Stimulated activated naive B cell treated with anti-CD40 and anti-IgM and Interleukin-4, amounts not matched to agents 10 μg/mL and 1 μg/mL and 100 μg/mL, for 72 hours (primary cell): ENCODE measurements at regions not wholly inside any gene's neighbourhood (a gene's known extent, or its start where the extent isn't known, plus 50 kb on each side); places are given as distances from the start of the nearest gene placed in this dataset.

Experiments used
- ATAC-seq, 2 donors: fragments of 150-1000 bp; cut with Tn5 transposase; replicated peaks; 2 replicates each; pipeline ENCODE4 v1.10.0; 2021; ENCODE audit warnings: moderate library complexity in 1 of 2
- DNase-seq: peaks from one replicate; pipeline ENCODE4 v3.0.0; 2021
- H3K27ac Mint-ChIP-seq: one replicate; pipeline ENCODE4 v1.8.0; 2022; ENCODE audit warnings: mild to moderate bottlenecking, mixed read lengths
- H3K27me3 Mint-ChIP-seq, 2 donors: one replicate each; pipeline ENCODE4 v1.8.0; 2022; ENCODE audit warnings: mixed read lengths in 2 of 2
- H3K36me3 Mint-ChIP-seq, 2 donors: one replicate each; pipeline ENCODE4 v1.8.0; 2022; ENCODE audit warnings: mixed read lengths in 2 of 2, mild to moderate bottlenecking in 1 of 2
- H3K4me1 Mint-ChIP-seq, 2 donors: one replicate each; pipeline ENCODE4 v1.8.0; 2022; ENCODE audit warnings: mixed read lengths in 2 of 2, mild to moderate bottlenecking in 1 of 2
- H3K4me3 Mint-ChIP-seq, 2 donors: one replicate each; pipeline ENCODE4 v1.8.0; 2022; ENCODE audit warnings: mild to moderate bottlenecking in 2 of 2, mixed read lengths in 2 of 2, moderate library complexity in 1 of 2
- H3K9me3 Mint-ChIP-seq, 2 donors: one replicate each; pipeline ENCODE4 v1.8.0; 2022; ENCODE audit warnings: mixed read lengths in 2 of 2, mild to moderate bottlenecking in 1 of 2

DNA sequence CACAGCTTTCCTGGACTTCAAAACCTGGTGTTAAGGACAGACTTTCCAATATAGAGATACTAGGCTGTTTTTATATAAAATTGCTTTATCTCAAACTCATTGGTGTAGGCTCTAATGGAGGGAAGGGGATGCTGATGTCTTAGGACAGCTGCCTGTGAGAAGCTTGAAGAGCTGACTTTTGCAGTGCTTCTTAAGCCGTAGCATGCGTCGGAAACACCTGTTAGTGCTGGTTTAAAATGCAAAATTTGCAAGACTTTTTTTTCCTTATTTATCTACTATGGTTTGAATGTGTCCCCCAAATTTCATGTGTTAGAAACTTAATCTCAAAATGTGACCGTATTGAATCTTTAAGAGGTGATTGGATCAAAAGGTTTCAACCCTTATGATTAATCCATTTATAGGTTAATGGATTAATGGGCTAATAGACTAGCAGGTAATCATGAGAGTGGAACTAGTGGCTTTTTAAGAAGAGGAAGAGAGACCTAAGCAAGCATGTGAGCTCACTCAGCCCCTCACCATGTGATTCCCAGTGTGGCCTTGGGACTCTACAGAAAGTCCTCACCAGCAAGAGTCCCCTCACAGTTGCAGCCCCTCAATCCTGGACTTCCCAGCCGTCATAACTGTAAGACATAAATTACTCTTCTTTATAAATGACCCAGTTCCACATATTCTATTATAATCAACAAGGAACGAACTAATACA lies 60.9 kb upstream of the FUT8 start:
- Mint-ChIP-seq H3K27ac (peak overlapping the region; percentile 60), H3K4me3 (no peak overlapping the region), H3K36me3 (no peaks in the 10 kb centered on the region), H3K27me3 (no peaks in the 10 kb centered on the region), H3K9me3 (peaks cover 0 to 2% of the 10 kb centered on the region in 2 donors), H3K4me1 (peaks cover 25 to 63% of the 10 kb centered on the region in 2 donors)
- DNase-seq (peak; percentile 30), ATAC-seq (peak; percentile 62 to 72)

DNA sequence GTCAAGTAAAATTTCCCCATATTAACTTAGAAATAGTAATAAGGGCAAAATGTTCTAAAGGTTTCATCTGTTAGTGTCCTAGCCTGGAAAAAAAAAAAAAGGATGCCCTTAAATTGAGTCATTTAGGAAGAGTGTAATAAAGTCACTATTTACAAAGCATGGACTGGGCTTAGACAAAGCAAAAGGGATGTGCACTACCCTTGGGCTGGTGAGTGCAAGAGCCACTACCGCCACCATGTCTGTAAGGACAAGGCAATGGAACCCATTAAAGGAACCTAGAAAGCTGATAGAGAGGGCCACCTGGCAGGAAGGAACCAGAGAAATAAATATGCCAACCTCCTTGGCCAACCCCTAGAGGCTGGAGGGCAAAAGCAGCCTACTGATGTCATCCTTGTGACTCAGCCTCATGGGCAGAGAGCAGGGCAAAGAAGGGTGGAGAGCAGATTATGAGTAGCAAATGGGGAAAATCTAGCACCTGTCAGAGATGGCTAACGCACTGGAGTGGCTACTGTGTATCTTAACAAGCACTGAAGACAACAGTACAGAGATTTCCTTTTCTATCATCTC lies 59.5 kb upstream of the FUT8 start:
- H3K4me3 Mint-ChIP-seq, result no peak overlapping the region
- peaks cover 19 to 58% of the 10 kb centered on the region in 2 donors for H3K4me1 Mint-ChIP-seq
- no peaks in the 10 kb centered on the region for H3K36me3 Mint-ChIP-seq
- H3K27me3 Mint-ChIP-seq, result no peaks in the 10 kb centered on the region
- peak; percentile 68 to 78 for ATAC-seq
- H3K27ac Mint-ChIP-seq, result peak overlapping the region; percentile 91
- H3K9me3 Mint-ChIP-seq, result peaks cover 0 to 2% of the 10 kb centered on the region in 2 donors
- DNase-seq, result peak; percentile 32

DNA sequence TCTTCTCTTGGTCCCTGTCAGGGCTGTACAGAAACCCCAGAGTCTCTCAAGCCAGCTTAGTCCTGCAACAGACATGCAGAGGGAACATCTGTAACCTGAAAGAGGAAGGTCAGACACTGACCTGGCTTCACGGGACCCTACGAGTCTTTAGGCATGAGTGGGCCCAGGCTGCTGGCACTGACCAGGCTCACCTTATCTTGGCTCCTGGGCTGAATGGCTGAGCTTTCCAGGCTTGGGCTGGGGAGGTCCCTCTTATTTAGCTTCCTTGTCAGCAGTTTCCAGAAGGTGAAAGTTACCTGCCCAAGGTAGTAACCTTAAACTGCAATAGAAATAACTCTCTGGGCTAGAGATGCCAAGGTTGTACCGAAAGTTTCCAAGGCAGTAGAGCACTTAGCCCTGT lies 58.4 kb upstream of the FUT8 start:
- no peaks in the 10 kb centered on the region for H3K27me3 Mint-ChIP-seq
- no peak overlapping the region for H3K4me3 Mint-ChIP-seq
- no peak for DNase-seq
- peaks cover 14 to 54% of the 10 kb centered on the region in 2 donors for H3K4me1 Mint-ChIP-seq
- peaks cover 0 to 2% of the 10 kb centered on the region in 2 donors for H3K9me3 Mint-ChIP-seq
- ATAC-seq, result no peak
- no peaks in the 10 kb centered on the region for H3K36me3 Mint-ChIP-seq
- H3K27ac Mint-ChIP-seq, result no peak overlapping the region

DNA sequence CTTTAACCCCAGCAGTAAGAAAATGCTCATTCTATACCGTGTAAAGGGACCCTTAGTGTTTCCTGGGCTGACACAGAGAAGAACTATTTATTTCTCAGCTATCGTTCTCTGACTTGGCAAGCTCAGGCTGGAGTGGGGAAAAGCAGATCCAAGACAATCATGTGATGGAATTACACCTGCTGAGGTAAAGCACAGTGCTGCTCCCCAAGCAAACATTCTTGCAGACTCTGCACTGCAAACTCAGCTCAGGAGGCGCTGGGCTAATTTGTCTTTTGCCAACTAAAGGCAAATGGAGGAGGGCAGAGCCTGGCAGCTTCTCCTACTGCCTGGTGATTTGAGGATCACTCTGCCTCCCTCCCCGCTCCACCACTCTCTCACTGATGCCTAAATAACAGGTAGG lies 57.8 kb upstream of the FUT8 start:
- H3K9me3 Mint-ChIP-seq, result peaks cover 0 to 2% of the 10 kb centered on the region in 2 donors
- ATAC-seq (no peak), DNase-seq (no peak)
- H3K36me3 Mint-ChIP-seq, result no peaks in the 10 kb centered on the region
- H3K27ac Mint-ChIP-seq, result no peak overlapping the region
- no peak overlapping the region for H3K4me3 Mint-ChIP-seq
- H3K27me3 Mint-ChIP-seq, result no peaks in the 10 kb centered on the region
- peaks cover 17 to 60% of the 10 kb centered on the region in 2 donors for H3K4me1 Mint-ChIP-seq

DNA sequence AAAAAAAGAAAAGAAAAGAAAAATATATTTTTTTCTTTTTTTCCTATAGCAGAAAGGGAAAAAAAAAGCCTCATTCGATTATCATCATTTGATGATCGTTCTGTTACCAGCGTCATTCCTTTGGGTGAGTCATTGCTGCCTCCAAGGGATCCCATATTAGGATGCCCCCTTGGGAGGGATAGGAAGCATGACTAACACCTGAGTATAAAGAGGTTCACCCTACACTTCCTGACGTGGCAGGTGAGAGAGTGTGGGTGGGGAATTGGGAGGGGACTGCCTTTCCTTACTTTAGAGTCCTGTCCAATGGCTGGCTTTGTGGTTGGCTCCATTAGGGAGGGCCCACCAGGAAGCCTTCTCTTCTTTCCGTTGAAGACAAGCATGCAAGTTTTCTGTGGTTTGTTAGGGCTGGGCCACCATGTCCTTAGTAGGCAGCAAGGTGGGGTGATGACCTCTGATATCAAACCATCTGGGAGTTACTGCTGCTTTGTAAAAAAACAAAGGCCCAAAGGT lies 56.1 kb upstream of the FUT8 start:
- DNase-seq, result no peak
- no peak for ATAC-seq
- Mint-ChIP-seq H3K4me3 (no peak overlapping the region), H3K4me1 (peaks cover 18 to 69% of the 10 kb centered on the region in 2 donors), H3K36me3 (no peaks in the 10 kb centered on the region), H3K27me3 (no peaks in the 10 kb centered on the region), H3K9me3 (peaks cover 0 to 2% of the 10 kb centered on the region in 2 donors), H3K27ac (no peak overlapping the region)

DNA sequence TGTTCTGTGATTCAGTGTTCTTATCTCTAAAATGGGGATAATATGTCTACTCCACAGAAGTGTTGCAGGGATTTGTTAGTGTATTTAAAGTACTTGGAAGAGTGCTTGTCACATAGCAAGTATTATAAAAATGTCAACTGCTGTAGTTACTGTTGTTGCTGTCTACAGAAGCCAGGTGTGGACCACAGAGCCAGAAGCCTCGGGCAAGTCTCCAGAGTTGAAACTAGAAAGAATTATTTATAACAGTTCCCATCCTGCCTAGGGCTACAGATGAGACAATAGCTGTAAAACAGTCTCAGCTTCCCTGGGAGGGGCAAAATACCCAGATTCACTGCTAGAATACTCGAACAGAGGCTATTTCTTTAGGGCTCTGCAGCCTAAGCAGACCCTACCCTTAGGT lies 55.4 kb upstream of the FUT8 start:
- Mint-ChIP-seq H3K4me1 (peaks cover 16 to 61% of the 10 kb centered on the region in 2 donors), H3K36me3 (no peaks in the 10 kb centered on the region), H3K27me3 (no peaks in the 10 kb centered on the region)

DNA sequence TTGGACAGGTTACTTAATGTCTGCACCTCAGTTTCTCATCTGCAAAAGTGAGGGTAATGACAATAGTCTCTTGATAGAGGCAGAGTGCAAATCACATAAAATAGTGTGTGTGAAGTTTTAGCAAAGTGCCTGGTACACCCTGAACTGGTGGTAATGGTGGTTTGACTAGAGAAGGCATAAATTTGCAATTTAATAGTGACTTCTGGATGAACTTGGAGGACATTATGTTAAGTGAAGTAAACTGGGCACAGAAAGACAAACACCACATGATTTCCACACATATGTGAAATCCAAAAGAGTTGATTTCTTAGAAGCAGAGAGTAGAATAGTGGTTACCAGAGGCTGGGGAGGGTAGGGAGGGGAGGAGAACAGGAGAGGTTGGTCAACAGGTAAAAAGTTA lies 54.8 kb upstream of the FUT8 start:
- no peaks in the 10 kb centered on the region for H3K27me3 Mint-ChIP-seq
- no peak for ATAC-seq
- peaks cover 16 to 57% of the 10 kb centered on the region in 2 donors for H3K4me1 Mint-ChIP-seq
- peaks cover 0 to 2% of the 10 kb centered on the region in 2 donors for H3K9me3 Mint-ChIP-seq
- H3K27ac Mint-ChIP-seq, result no peak overlapping the region
- DNase-seq, result no peak
- H3K36me3 Mint-ChIP-seq, result no peaks in the 10 kb centered on the region
- no peak overlapping the region for H3K4me3 Mint-ChIP-seq

More for the DNA sequence above, 55.4 kb upstream of the FUT8 start:
- ATAC-seq, result no peak
- Mint-ChIP-seq H3K9me3 (peaks cover 0 to 2% of the 10 kb centered on the region in 2 donors), H3K4me3 (no peak overlapping the region), H3K27ac (no peak overlapping the region)
- DNase-seq, result no peak

DNA sequence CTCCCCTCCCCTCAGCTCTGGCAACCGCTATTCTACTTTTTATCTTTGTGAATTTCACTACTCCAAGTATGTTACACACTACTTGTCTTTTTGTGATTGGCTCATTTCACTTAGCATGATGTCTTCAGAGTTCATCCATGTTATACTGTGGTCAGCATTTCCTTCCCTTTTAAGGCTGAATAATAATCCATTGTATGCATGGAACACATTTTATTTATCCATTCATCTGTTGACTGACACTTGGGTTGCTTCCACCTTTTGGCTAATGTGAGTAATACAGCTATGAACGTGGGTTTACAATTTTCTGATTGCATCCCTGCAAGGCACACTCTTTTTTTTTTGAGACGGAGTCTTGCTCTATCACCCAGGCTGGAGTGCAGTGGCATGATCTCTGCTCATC lies 53.0 kb upstream of the FUT8 start:
- no peak overlapping the region for H3K4me3 Mint-ChIP-seq
- H3K36me3 Mint-ChIP-seq, result no peaks in the 10 kb centered on the region
- ATAC-seq, result peak; percentile 7 to 36
- H3K27me3 Mint-ChIP-seq, result no peaks in the 10 kb centered on the region
- H3K4me1 Mint-ChIP-seq, result peaks cover 9 to 39% of the 10 kb centered on the region in 2 donors
- DNase-seq, result no peak
- H3K27ac Mint-ChIP-seq, result no peak overlapping the region
- H3K9me3 Mint-ChIP-seq, result no peaks in the 10 kb centered on the region

DNA sequence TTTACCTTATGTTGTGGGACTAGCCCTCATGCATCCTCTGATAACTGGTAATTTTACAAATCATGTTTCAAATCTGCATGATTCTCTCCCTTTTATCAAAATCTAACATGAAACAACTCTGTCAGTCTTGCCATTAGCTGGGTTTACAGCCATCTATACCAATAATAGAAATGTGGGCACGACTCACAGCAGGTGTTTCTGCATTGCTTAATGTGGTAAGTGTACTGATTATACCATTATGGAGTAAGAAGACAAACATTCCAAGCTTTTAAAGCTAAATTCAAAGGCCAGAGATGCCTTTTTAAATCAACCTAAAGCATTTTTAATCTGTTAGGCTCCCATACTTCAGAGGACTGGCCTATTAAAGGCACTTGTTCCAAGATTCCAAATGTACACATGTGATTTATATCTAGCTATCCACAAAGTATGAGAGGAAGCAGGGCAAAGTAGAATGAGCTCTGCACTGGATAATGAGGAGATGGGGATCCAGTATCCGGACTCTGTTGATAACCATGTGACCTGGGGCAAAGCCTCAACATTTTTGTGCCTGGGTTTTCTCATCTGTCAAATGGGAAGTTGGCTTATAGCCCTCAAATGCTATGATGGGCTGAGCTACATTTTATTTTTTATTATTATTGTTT lies 52.3 kb upstream of the FUT8 start:
- Mint-ChIP-seq H3K4me3 (no peak overlapping the region), H3K27ac (no peak overlapping the region), H3K27me3 (no peaks in the 10 kb centered on the region), H3K4me1 (peaks cover 9 to 37% of the 10 kb centered on the region in 2 donors), H3K9me3 (no peaks in the 10 kb centered on the region), H3K36me3 (no peaks in the 10 kb centered on the region)
- no peak for DNase-seq
- no peak for ATAC-seq

DNA sequence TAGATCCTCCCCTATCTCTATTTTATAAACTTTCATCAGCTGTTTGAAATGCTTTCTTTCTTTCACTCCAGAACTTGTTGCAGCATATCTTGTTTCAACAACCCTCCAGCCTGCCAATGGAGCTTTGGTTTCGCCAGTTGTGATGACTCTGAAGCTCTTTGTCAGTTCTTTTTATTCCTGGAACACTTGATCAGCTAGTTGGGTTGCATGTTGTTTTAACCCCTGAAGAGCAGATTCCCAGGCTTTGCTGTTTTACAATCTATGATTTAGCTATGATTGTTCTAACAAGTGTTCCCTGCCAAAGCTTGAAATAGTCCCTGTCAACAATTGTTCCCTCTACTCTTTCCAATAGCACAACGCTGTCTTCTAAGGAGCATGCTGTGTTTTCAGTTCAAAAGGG lies 50.6 kb upstream of the FUT8 start:
- Mint-ChIP-seq H3K4me1 (peaks cover 9 to 33% of the 10 kb centered on the region in 2 donors), H3K27ac (no peak overlapping the region), H3K4me3 (no peak overlapping the region), H3K9me3 (no peaks in the 10 kb centered on the region), H3K27me3 (peaks cover 0 to 4% of the 10 kb centered on the region in 2 donors), H3K36me3 (no peaks in the 10 kb centered on the region)
- ATAC-seq (no peak), DNase-seq (no peak)
